K562 (cell line): ENCODE measurements at regions not wholly inside any gene's neighbourhood (a gene's known extent, or its start where the extent isn't known, plus 50 kb on each side); places are given as distances from the start of the nearest gene placed in this dataset.

Source experiments
- ATAC-seq: fragments of 200-7000 bp; cut with Tn5 transposase; 3 replicates; pipeline ENCODE4 v1.9.1; 2020; ENCODE audit warnings: moderate library complexity
- BruUV-seq: library from RNA; stranded (reverse); fragments of 400-500 nt; replicated peaks from 2 replicates; lab custom pipeline; 2021; lab: Mats Ljungman, UMichigan
- CTCF ChIA-PET: fragments of 300-600 bp; formaldehyde crosslinking; extraction: SDS; loops from one replicate; lab custom pipeline; 2021; ENCODE audit warnings: low intra/inter-chr PET ratio; lab: Yijun Ruan, JAX
- POLR2A ChIA-PET: fragments of 300-600, 350-650 bp; sonication (Branson Sonifier 250); formaldehyde crosslinking; extraction: SDS; loops from one replicate; lab custom pipeline; 2021; ENCODE audit warnings: antibody characterized with exemption, inconsistent platforms; lab: Yijun Ruan, JAX
- DNase-seq, 4 experiments: peaks; one replicate each; pipeline versions ENCODE4 v3.0.0 to v3.0.0-alpha.2; 2011 to 2018; ENCODE audit warnings: low spot score in 3 of 4, mixed read lengths in 3 of 4; ENCODE audit errors: extremely low read depth in 1 of 4
- FAIRE-seq: peaks from 2 replicates; lab custom pipeline; 2011; peaks lifted over from hg19 to GRCh38; lab: Jason Lieb, UNC
- H2AFZ ChIP-seq: 2 replicates; pipeline ENCODE4 v1.6.0; 2011; ENCODE audit warnings: low read depth, low read length, control low read depth, inconsistent platforms
- H3K27ac ChIP-seq: fragments of 200-600 bp; 3 replicates; pipeline ENCODE4 v1.8.0; 2011; ENCODE audit warnings: low read depth, mild to moderate bottlenecking, control low read depth, inconsistent platforms, low read length, moderate library complexity, mixed read lengths; ENCODE audit errors: extremely low read depth
- H3K27me3 ChIP-seq, 2 experiments: fragments of 300-600 bp in 1 of 2; 2 replicates in 1 of 2; 3 replicates in 1 of 2; pipeline versions ENCODE4 v1.6.0 to v1.8.0; 2011; ENCODE audit warnings: inconsistent platforms in 2 of 2, low read length in 2 of 2, mild to moderate bottlenecking in 1 of 2, mixed read lengths in 1 of 2, moderate library complexity in 1 of 2; ENCODE audit not compliant: control insufficient read depth in 2 of 2, insufficient read depth in 2 of 2
- H3K36me3 ChIP-seq: fragments of 300-600 bp; 3 replicates; pipeline ENCODE4 v1.8.0; 2011; ENCODE audit warnings: mild to moderate bottlenecking, low read length, inconsistent platforms; ENCODE audit not compliant: control insufficient read depth, insufficient read depth
- H3K4me1 ChIP-seq, 2 experiments: fragments of 200-600 bp in 1 of 2; replicated peaks in 1 of 2; 2 replicates in 1 of 2; 3 replicates in 1 of 2; pipeline versions ENCODE4 v1.5.1 to v1.8.0; 2011; ENCODE audit warnings: inconsistent platforms in 2 of 2, low read length in 2 of 2, mild to moderate bottlenecking in 1 of 2, mixed read lengths in 1 of 2, moderate library complexity in 1 of 2; ENCODE audit not compliant: control insufficient read depth in 2 of 2, insufficient read depth in 2 of 2
- H3K4me2 ChIP-seq: 2 replicates; pipeline ENCODE4 v1.6.1; 2011; ENCODE audit warnings: low read length, control low read depth, inconsistent platforms, mixed read lengths; ENCODE audit not compliant: insufficient read depth
- H3K4me3 ChIP-seq: fragments of 200-600 bp; sonication (generic), shearing (Covaris generic); 2 replicates; pipeline ENCODE4 v1.5.1; 2016; ENCODE audit warnings: control low read depth, inconsistent platforms
- H3K79me2 ChIP-seq: fragments of 200-600 bp; 3 replicates; pipeline ENCODE4 v1.8.0; 2011; ENCODE audit warnings: low read length, inconsistent platforms; ENCODE audit not compliant: control insufficient read depth, insufficient read depth
- H3K9ac ChIP-seq, 2 experiments: 2 replicates each; pipeline versions ENCODE4 v1.6.0 to v1.6.1; 2011; ENCODE audit warnings: low read depth in 2 of 2, low read length in 2 of 2, control low read depth in 1 of 2, inconsistent platforms in 1 of 2, mild to moderate bottlenecking in 1 of 2, mixed read lengths in 1 of 2; ENCODE audit not compliant: insufficient read depth in 1 of 2
- H3K9me1 ChIP-seq: one replicate; pipeline ENCODE4 v1.6.0; 2011; ENCODE audit warnings: inconsistent platforms, mild to moderate bottlenecking, low read length, moderate library complexity; ENCODE audit not compliant: control insufficient read depth, insufficient read depth
- H3K9me3 ChIP-seq: replicated peaks from 2 replicates; pipeline ENCODE4 v1.5.1; 2011; ENCODE audit warnings: low read depth, low read length, inconsistent platforms; ENCODE audit not compliant: control insufficient read depth, insufficient read depth
- H4K20me1 ChIP-seq: replicated peaks from 2 replicates; pipeline ENCODE4 v1.6.1; 2011; ENCODE audit warnings: low read length, inconsistent platforms, mixed read lengths; ENCODE audit not compliant: control insufficient read depth, insufficient read depth
- HNRNPLL ChIP-seq: fragments of 200-400 bp; formaldehyde crosslinking; IDR thresholded peaks from 2 replicates; pipeline ENCODE4 v1.6.1; 2017; ENCODE audit warnings: low read length, low read depth, mild to moderate bottlenecking; ENCODE audit not compliant: poor library complexity, severe bottlenecking
- MTA1 ChIP-seq: fragments of 450-650 bp; IDR thresholded peaks from 2 replicates; pipeline ENCODE4 v1.6.1; 2017; ENCODE audit warnings: borderline replicate concordance
- NR2F6 ChIP-seq: fragments of 450-650 bp; formaldehyde crosslinking; IDR thresholded peaks from 2 replicates; pipeline ENCODE4 v1.4.0; 2020; ENCODE audit warnings: mild to moderate bottlenecking
- ZNF263 ChIP-seq: sonication (generic); formaldehyde crosslinking; IDR thresholded peaks from 2 replicates; pipeline ENCODE4 v1.8.0; 2022; ENCODE audit warnings: mild to moderate bottlenecking, missing genetic modification reagents, borderline replicate concordance
- WGBS: fragments of 100-300 bp; shearing (Covaris generic); methylation state at CpG from one replicate; pipeline ENCODE4 v1.1.6; 2016; ENCODE audit warnings: low coverage, mixed read lengths; ENCODE audit not compliant: insufficient coverage; ENCODE audit errors: missing lambda C conversion rate; 5-methylcytosine and 5-hydroxymethylcytosine counted together
- in situ Hi-C: fragments of 300-500 bp; cut with MboI; formaldehyde crosslinking; loops from 4 replicates; pipeline ENCODE4 v1.15.0; 2018; ENCODE audit warnings: inconsistent platforms, mixed read lengths
- intact Hi-C: fragments of 100-400 bp; cut with micrococcal nuclease; formaldehyde crosslinking; loops from 2 replicates; pipeline ENCODE4 v1.14.2; 2022
- TF ChIP-seq, protein P1 (sequence below), 3 experiments: fragments of 200-800 bp in 1 of 3; fragments of 250-450 bp in 1 of 3; fragments of 450-650 bp in 1 of 3; sonication (Bioruptor Pico) in 1 of 3; sonication (Bioruptor generic) in 1 of 3; formaldehyde crosslinking in 1 of 3; IDR thresholded peaks; 2 replicates each; pipeline versions ENCODE4 v1.6.1 to v1.8.0; 2016 to 2022; ENCODE audit warnings: mild to moderate bottlenecking in 2 of 3, missing genetic modification characterization in 2 of 3, missing compliant biosample characterization in 1 of 3, moderate library complexity in 1 of 3
- TF ChIP-seq, protein P2 (sequence below): fragments of 150-350 bp; IDR thresholded peaks from 2 replicates; pipeline ENCODE4 v1.6.1; 2014; ENCODE audit warnings: low read depth, mild to moderate bottlenecking, low read length, borderline replicate concordance

DNA sequence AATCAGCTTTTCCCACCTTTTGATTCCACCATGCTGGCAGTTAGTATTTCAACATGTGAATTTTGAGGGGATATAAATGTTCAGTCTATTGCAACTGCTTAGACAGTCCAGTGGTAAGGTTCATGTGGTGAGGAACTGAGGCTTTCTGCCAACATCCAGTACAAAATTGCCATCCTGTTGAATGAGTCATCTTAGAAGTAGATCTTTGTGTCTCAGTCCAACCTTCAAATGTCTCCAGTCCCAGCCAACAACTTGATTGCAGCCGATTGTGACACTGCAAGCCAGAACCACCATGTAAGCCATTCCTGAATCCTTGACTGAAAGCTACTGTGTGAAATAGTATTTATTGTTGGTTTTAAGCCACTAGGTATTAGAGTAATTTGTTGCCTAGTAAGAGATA lies 331.5 kb upstream of the GRIN3A start:
- TF ChIP-seq HNRNPLL, result no peak
- TF ChIP-seq, protein P1, sequence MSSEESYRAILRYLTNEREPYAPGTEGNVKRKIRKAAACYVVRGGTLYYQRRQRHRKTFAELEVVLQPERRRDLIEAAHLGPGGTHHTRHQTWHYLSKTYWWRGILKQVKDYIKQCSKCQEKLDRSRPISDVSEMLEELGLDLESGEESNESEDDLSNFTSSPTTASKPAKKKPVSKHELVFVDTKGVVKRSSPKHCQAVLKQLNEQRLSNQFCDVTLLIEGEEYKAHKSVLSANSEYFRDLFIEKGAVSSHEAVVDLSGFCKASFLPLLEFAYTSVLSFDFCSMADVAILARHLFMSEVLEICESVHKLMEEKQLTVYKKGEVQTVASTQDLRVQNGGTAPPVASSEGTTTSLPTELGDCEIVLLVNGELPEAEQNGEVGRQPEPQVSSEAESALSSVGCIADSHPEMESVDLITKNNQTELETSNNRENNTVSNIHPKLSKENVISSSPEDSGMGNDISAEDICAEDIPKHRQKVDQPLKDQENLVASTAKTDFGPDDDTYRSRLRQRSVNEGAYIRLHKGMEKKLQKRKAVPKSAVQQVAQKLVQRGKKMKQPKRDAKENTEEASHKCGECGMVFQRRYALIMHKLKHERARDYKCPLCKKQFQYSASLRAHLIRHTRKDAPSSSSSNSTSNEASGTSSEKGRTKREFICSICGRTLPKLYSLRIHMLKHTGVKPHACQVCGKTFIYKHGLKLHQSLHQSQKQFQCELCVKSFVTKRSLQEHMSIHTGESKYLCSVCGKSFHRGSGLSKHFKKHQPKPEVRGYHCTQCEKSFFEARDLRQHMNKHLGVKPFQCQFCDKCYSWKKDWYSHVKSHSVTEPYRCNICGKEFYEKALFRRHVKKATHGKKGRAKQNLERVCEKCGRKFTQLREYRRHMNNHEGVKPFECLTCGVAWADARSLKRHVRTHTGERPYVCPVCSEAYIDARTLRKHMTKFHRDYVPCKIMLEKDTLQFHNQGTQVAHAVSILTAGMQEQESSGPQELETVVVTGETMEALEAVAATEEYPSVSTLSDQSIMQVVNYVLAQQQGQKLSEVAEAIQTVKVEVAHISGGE (CRISPR knock-in tag; IDR thresholded peaks at IDR 0.05), result no peak
- no peak for TF ChIP-seq NR2F6 (CRISPR knock-in tag)
- no peak for TF ChIP-seq ZNF263 (CRISPR knock-in tag)
- no peak for TF ChIP-seq MTA1
- TF ChIP-seq, protein P2, sequence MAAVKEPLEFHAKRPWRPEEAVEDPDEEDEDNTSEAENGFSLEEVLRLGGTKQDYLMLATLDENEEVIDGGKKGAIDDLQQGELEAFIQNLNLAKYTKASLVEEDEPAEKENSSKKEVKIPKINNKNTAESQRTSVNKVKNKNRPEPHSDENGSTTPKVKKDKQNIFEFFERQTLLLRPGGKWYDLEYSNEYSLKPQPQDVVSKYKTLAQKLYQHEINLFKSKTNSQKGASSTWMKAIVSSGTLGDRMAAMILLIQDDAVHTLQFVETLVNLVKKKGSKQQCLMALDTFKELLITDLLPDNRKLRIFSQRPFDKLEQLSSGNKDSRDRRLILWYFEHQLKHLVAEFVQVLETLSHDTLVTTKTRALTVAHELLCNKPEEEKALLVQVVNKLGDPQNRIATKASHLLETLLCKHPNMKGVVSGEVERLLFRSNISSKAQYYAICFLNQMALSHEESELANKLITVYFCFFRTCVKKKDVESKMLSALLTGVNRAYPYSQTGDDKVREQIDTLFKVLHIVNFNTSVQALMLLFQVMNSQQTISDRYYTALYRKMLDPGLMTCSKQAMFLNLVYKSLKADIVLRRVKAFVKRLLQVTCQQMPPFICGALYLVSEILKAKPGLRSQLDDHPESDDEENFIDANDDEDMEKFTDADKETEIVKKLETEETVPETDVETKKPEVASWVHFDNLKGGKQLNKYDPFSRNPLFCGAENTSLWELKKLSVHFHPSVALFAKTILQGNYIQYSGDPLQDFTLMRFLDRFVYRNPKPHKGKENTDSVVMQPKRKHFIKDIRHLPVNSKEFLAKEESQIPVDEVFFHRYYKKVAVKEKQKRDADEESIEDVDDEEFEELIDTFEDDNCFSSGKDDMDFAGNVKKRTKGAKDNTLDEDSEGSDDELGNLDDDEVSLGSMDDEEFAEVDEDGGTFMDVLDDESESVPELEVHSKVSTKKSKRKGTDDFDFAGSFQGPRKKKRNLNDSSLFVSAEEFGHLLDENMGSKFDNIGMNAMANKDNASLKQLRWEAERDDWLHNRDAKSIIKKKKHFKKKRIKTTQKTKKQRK, result no peak
- TF ChIP-seq, all 486 proteins: peak for 0
- H3K4me2 ChIP-seq, result no peak overlapping the region
- H2AFZ ChIP-seq, result no peak overlapping the region
- H3K36me3 ChIP-seq, result no peaks in the 10 kb centered on the region
- in situ Hi-C loops, result no loop called here
- ChIA-PET POLR2A (no interaction called here), CTCF (no interaction called here)
- no peaks in the 10 kb centered on the region for H3K9me3 ChIP-seq
- H3K27me3 ChIP-seq, result no peaks in the 10 kb centered on the region
- H3K9me1 ChIP-seq, result no peaks in the 10 kb centered on the region
- WGBS, result 0% methylated on average over 1 of the region's 1 CpG
- no peak overlapping the region for H3K27ac ChIP-seq
- H4K20me1 ChIP-seq, result no peaks in the 10 kb centered on the region
- ATAC-seq, result no peak
- BruUV-seq, result no TSS peak
- no peak for DNase-seq
- no peak for FAIRE-seq
- no peak overlapping the region for H3K4me3 ChIP-seq
- H3K9ac ChIP-seq, result no peak overlapping the region
- intact Hi-C loops, result no loop called here
- no peaks in the 10 kb centered on the region for H3K79me2 ChIP-seq
- H3K4me1 ChIP-seq, result no peaks in the 10 kb centered on the region
